ENCODE measurements at regions not wholly inside any gene's neighbourhood (a gene's known extent, or its start where the extent isn't known, plus 50 kb on each side); places are given as distances from the start of the nearest gene placed in this dataset.

DNA sequence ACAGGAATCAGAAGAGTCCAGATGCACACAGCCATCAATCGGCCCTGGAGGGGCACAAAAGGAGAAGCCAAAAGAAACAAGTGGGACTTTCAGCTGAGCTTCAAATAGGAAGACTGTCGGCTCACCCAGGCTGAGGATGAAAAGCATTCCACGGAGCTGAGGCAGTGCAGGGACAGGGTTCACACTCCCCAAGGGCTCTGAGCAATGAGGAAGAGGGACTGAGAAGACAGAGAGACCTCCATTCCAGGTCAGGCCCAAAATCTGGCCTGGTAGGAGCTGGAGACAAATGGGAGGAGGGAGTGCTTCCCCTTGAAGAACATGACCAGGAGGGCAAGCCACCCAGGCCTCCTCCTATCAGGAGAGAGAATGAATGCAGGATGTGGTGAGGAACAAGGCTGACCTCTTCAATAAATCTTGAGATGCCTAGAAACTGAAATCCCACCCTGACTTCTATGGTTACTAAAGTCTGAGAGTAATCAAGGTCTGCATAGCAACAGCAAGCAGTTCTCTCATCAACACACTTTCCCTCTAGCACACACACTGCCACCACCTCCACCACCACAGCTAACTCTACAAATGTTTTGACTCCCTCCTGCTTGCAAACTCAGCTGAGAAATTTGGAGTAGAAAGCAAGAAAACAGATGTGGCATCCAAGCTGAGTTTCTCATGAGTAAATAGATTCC, 434.4 kb downstream of the TNS1 start:
- no peaks in the 10 kb centered on the region for H3K36me3 ChIP-seq (ENCODE audit: low read depth, missing control alignments)
- no peaks in the 10 kb centered on the region for H3K4me1 ChIP-seq
- H3K9me3 ChIP-seq: no peaks in the 10 kb centered on the region
- no peak overlapping the region for H3K4me3 ChIP-seq
- intact Hi-C loops (cut with DNase I; ENCODE audit: low total_unique reads): no loop called here
- no peak for TF ChIP-seq POLR2A (IDR thresholded peaks at IDR 0.05)
- no peak for TF ChIP-seq CTCF (IDR thresholded peaks at IDR 0.05)
- H3K27me3 ChIP-seq: no peaks in the 10 kb centered on the region
- no peak for DNase-seq
- H3K27ac ChIP-seq: no peak overlapping the region
- WGBS, 2 donors: 53 to 61% methylated on average over 3 of the region's 3 CpGs

GRCh38 chr2:217563565-217563964, 439.2 kb downstream of the TNS1 start:
- 79 to 81% methylated on average over 3 of the region's 3 CpGs for WGBS, 2 donors
- H3K27ac ChIP-seq: no peak overlapping the region

DNA sequence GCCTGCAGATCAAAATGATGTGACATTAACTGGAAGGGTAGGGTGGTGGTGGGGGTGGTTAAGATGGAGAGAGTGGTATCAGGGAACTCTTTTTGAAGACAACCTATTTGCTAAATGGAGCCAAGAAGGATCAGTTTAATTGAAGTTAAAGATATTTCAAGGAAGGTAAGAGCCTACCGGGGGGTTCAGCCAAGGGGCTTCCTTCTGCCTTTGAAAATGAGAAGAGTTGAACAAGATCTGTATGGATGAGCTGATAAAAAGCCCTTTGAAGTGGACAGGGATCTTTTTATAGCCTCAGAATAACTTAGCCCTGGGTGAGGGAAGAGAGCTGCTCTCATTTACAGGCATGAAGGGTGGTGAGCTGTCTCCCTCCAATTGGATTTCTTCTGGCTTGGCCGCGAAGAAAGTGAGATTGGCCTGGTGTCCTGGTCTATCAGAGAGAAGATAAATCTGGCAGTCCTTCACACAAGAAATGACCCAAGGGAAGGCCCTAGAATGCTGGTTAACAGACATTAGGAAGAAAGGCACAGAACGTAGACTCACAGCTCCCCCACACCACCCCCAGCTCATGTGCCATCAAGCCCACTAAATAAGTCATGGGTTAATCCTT, 439.8 kb downstream of the TNS1 start:
- 75 to 84% methylated on average over 4 of the region's 4 CpGs for whole genome bisulfite sequencing, 2 donors
- Histone ChIP-seq H3K36me3 (ENCODE audit: low read depth, missing control alignments) (no peaks in the 10 kb centered on the region), H3K27me3 (no peaks in the 10 kb centered on the region), H3K9me3 (no peaks in the 10 kb centered on the region), H3K4me1 (no peaks in the 10 kb centered on the region), H3K27ac (no peak overlapping the region), H3K4me3 (no peak overlapping the region)
- no peak for DNase-seq
- TF ChIP-seq CTCF (IDR thresholded peaks at IDR 0.05): no peak
- no peak for TF ChIP-seq POLR2A (IDR thresholded peaks at IDR 0.05)
- intact Hi-C loops (cut with DNase I; ENCODE audit: low total_unique reads): no loop called here

More at GRCh38 chr2:217563565-217563964, 439.2 kb downstream of the TNS1 start:
- Histone ChIP-seq H3K4me3 (no peak overlapping the region), H3K36me3 (ENCODE audit: low read depth, missing control alignments) (no peaks in the 10 kb centered on the region), H3K9me3 (no peaks in the 10 kb centered on the region), H3K27me3 (no peaks in the 10 kb centered on the region), H3K4me1 (no peaks in the 10 kb centered on the region)
- no peak for DNase-seq
- TF ChIP-seq CTCF (IDR thresholded peaks at IDR 0.05): no peak
- TF ChIP-seq POLR2A (IDR thresholded peaks at IDR 0.05): no peak
- intact Hi-C loops (cut with DNase I; ENCODE audit: low total_unique reads): no loop called here

- no peak for DNase-seq
- intact Hi-C loops (cut with DNase I; ENCODE audit: low total_unique reads): no loop called here
- Histone ChIP-seq H3K4me3 (no peak overlapping the region), H3K9me3 (no peaks in the 10 kb centered on the region), H3K27ac (no peak overlapping the region), H3K27me3 (no peaks in the 10 kb centered on the region), H3K4me1 (peaks cover 11% of the 10 kb centered on the region), H3K36me3 (ENCODE audit: low read depth, missing control alignments) (no peaks in the 10 kb centered on the region)
- TF ChIP-seq POLR2A (IDR thresholded peaks at IDR 0.05) (no peak), CTCF (IDR thresholded peaks at IDR 0.05) (no peak)
- 58 to 71% methylated on average over 2 of the region's 2 CpGs for WGBS, 2 donors
Measured at GRCh38 chr2:217559084-217559483, 443.7 kb downstream of the TNS1 start.

Data from testis (tissue), 2 donors.